Lower leg skin (tissue), 4 donors: ENCODE measurements at regions not wholly inside any gene's neighbourhood (a gene's known extent, or its start where the extent isn't known, plus 50 kb on each side); places are given as distances from the start of the nearest gene placed in this dataset.

Experiments used
- DNase-seq, 2 donors: peaks; one replicate each; pipeline ENCODE4 v3.0.0-alpha.2; 2019; ENCODE audit warnings: low spot score in 2 of 2
- H3K4me3 ChIP-seq: fragments of 200-600 bp; sonication (generic); 2 replicates; pipeline ENCODE4 v1.5.1; 2017; ENCODE audit warnings: mild to moderate bottlenecking, low read depth; ENCODE audit not compliant: poor library complexity, severe bottlenecking
- POLR2A ChIP-seq, 2 donors: fragments of 450-650 bp; IDR thresholded peaks; one replicate each; pipeline ENCODE4 v1.6.1; 2016 to 2017; ENCODE audit warnings: antibody characterized with exemption in 2 of 2, mild to moderate bottlenecking in 1 of 2, moderate library complexity in 1 of 2
- WGBS, 2 donors: methylation state at CpG; one replicate each; pipeline ENCODE4 v1.1.5; 2018; 5-methylcytosine and 5-hydroxymethylcytosine counted together
- intact Hi-C: fragments of 100-400 bp; cut with DNase I; formaldehyde crosslinking; loops from one replicate; pipeline ENCODE4 v1.15.0; 2023; ENCODE audit warnings: low total_unique reads
- TF ChIP-seq, protein P1 (sequence below), 3 donors: fragments of 450-650 bp; IDR thresholded peaks; one replicate each; pipeline ENCODE4 v1.5.1; 2016; ENCODE audit warnings: antibody characterized with exemption in 3 of 3, mild to moderate bottlenecking in 3 of 3, moderate library complexity in 2 of 3

DNA sequence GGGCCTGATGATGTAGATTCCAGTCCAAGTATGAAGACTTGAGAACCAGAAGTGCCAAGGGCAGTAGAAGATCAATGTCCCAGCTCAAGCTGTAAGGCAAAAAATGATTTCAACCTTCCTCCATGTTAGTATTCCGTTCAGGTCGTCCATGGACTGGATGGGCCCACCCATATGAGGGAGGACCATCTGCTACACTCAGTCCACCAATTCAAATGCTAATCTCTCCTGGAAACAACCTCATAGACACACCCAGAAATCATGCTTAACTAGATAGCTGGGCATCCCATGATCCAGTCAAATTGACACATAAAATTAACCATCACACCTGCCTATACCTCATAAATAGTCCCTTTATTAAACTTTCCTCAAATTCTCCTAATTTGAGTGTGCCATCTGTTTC lies 73.3 kb upstream of the NFASC start:
- DNase-seq, result no peak
- intact Hi-C loops, result no loop called here
- 83 to 84% methylated on average over 2 of the region's 2 CpGs for WGBS, 2 donors
- no peak overlapping the region for H3K4me3 ChIP-seq
- TF ChIP-seq, protein P1, sequence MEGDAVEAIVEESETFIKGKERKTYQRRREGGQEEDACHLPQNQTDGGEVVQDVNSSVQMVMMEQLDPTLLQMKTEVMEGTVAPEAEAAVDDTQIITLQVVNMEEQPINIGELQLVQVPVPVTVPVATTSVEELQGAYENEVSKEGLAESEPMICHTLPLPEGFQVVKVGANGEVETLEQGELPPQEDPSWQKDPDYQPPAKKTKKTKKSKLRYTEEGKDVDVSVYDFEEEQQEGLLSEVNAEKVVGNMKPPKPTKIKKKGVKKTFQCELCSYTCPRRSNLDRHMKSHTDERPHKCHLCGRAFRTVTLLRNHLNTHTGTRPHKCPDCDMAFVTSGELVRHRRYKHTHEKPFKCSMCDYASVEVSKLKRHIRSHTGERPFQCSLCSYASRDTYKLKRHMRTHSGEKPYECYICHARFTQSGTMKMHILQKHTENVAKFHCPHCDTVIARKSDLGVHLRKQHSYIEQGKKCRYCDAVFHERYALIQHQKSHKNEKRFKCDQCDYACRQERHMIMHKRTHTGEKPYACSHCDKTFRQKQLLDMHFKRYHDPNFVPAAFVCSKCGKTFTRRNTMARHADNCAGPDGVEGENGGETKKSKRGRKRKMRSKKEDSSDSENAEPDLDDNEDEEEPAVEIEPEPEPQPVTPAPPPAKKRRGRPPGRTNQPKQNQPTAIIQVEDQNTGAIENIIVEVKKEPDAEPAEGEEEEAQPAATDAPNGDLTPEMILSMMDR (IDR thresholded peaks at IDR 0.05), result no peak
- no peak for TF ChIP-seq POLR2A (IDR thresholded peaks at IDR 0.05)

DNA sequence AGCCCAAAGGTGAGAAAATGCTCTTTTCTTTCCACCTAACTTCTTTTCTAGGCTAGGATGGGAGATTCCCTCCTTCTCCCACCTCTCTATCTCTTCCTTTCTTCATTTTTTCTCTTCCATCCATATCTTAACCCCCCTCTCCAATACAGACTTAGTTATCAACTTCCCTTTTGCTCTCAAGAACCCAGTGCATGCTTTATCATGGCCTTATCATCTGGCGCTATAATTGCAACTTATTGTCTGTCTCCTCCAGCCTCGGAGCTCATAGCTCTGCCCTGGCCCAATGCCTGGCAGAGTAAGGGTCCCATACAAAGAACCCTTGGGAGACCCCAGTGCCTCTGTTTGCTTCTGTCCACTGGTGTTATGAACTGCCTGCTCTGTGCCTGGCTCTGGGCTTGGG lies 71.0 kb upstream of the NFASC start:
- 60 to 63% methylated on average over 2 of the region's 2 CpGs for WGBS, 2 donors
- intact Hi-C loops, result loop anchor here (10.0 kb wide), 1 partner anchor 235 kb away; no protein-coding TSS in a partner anchor

GRCh38 chr1:204801211-204801610 lies 69.5 kb upstream of the NFASC start:
- DNase-seq, result no peak
- intact Hi-C loops, result loop anchor here (10.0 kb wide), 1 partner anchor 236 kb away; no protein-coding TSS in a partner anchor
- TF ChIP-seq, protein P1 (IDR thresholded peaks at IDR 0.05), result no peak
- 0 to 71% methylated on average over 1 of the region's 1 CpG for WGBS, 2 donors
- H3K4me3 ChIP-seq, result no peak overlapping the region

More for the DNA sequence above, 71.0 kb upstream of the NFASC start:
- DNase-seq, result no peak
- no peak overlapping the region for H3K4me3 ChIP-seq
- TF ChIP-seq POLR2A (IDR thresholded peaks at IDR 0.05), result no peak
- TF ChIP-seq, protein P1 (IDR thresholded peaks at IDR 0.05), result no peak

DNA sequence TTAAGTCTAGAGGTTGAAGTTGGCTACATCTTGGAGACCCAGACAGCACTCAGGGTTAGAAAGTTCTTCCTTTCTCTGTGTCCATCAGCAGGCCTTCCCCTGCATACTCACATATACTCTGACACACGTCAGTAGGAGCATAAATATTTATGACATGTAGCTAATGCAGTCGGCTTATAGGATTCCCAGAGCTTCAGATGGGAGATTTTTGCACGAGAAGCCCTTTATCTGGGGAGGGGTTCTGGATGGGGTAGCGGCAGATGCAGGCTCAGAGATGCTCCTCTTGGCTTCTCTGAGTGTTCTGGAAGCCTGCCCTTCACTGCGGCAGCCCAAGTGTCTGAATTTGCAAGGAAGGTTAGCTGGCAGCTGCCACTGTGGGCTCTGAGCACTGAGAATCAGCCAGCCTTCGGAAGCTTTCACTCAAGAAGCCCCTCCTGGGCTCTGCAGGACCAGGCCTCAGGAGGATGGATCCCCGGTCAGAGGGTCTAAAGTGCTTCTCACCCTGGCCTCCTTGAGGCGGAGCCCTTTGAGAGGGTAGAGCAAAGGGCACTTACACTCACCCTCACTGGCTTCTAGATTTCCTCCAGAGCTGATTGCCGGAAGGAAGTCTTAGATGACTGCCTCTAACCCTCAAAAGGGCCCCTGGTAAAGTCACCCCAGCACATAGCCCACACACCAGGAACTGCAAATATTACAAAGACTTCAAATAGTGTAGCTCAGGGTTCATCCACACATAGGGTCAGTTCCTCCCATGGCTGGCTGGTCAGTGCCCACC lies 68.1 kb upstream of the NFASC start:
- 72 to 78% methylated on average over 9 of the region's 9 CpGs for WGBS, 2 donors
- intact Hi-C loops, result loop anchor here (10.0 kb wide), 1 partner anchor 238 kb away; no protein-coding TSS in a partner anchor

GRCh38 chr1:204803607-204804006 lies 67.1 kb upstream of the NFASC start:
- DNase-seq, result no peak
- no peak overlapping the region for H3K4me3 ChIP-seq
- 51 to 76% methylated on average over 3 of the region's 3 CpGs for WGBS, 2 donors
- intact Hi-C loops, result loop anchor here (10.0 kb wide), 1 partner anchor 239 kb away; no protein-coding TSS in a partner anchor
- no peak for TF ChIP-seq POLR2A (IDR thresholded peaks at IDR 0.05)
- TF ChIP-seq, protein P1 (IDR thresholded peaks at IDR 0.05), result no peak

More for the DNA sequence above, 68.1 kb upstream of the NFASC start:
- no peak for DNase-seq
- H3K4me3 ChIP-seq, result no peak overlapping the region
- no peak for TF ChIP-seq POLR2A (IDR thresholded peaks at IDR 0.05)
- TF ChIP-seq, protein P1 (IDR thresholded peaks at IDR 0.05), result no peak
